ENCODE measurements at regions not wholly inside any gene's neighbourhood (a gene's known extent, or its start where the extent isn't known, plus 50 kb on each side); places are given as distances from the start of the nearest gene placed in this dataset.

DNA sequence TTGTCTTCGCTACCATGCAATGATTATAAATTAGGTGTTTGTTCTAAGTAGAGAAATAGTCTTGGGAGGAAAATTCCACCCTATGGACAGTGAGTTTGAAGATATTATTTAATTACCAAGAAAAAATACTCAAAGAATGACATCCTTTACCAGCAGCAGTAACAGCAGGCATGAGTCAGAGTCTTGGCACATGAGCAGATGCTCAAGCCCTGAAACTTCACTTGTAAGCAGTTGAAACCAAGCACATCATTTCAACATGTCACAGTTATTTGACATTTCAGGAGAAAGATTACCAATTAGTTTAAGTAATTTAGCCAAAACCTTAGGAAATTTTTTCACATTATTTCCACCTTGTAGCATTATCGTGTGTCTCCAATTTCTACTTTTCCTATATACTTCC is 99.2 kb downstream of the C12orf50 start:
- CTCF ChIA-PET: no interaction called here
- no peak for DNase-seq (ENCODE audit: extremely low spot score)
- TF ChIP-seq, protein P1, sequence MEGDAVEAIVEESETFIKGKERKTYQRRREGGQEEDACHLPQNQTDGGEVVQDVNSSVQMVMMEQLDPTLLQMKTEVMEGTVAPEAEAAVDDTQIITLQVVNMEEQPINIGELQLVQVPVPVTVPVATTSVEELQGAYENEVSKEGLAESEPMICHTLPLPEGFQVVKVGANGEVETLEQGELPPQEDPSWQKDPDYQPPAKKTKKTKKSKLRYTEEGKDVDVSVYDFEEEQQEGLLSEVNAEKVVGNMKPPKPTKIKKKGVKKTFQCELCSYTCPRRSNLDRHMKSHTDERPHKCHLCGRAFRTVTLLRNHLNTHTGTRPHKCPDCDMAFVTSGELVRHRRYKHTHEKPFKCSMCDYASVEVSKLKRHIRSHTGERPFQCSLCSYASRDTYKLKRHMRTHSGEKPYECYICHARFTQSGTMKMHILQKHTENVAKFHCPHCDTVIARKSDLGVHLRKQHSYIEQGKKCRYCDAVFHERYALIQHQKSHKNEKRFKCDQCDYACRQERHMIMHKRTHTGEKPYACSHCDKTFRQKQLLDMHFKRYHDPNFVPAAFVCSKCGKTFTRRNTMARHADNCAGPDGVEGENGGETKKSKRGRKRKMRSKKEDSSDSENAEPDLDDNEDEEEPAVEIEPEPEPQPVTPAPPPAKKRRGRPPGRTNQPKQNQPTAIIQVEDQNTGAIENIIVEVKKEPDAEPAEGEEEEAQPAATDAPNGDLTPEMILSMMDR (IDR thresholded peaks at IDR 0.05; ENCODE audit: control extremely low read depth, extremely low read depth, low read depth, missing control alignments): no peak
- POLR2A ChIA-PET: no interaction called here

DNA sequence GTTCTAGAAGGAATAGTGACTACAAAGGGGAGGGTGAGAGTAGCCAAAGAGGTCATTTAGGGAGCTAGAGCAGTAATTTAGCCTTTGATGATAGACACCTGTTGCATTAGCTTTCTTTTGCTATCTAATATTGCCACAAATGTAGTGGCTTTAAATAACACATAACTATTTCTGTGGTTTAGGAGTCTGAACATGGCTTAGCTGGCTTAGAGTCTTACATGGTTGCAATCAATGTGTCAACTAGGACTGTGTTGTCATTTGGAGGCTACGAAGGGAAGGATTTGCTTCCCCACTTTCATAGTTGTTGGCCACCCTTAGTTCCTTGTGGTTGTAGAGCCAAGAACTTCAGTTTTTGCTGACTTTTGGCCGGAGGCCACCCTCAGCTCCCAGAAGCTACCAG is 99.9 kb downstream of the C12orf50 start:
- CTCF ChIA-PET: no interaction called here

GRCh38 chr12:87928031-87928430 is 101.2 kb downstream of the C12orf50 start:
- ChIA-PET CTCF (interaction anchor here (1.0 kb wide), 1 partner anchor 16 kb away, joined by 3 read pairs; no protein-coding TSS in a partner anchor), POLR2A (no interaction called here)
- TF ChIP-seq, protein P1 (IDR thresholded peaks at IDR 0.05; ENCODE audit: control extremely low read depth, extremely low read depth, low read depth, missing control alignments): no peak
- DNase-seq (ENCODE audit: extremely low spot score): no peak

More for the DNA sequence above, 99.9 kb downstream of the C12orf50 start:
- no peak for DNase-seq (ENCODE audit: extremely low spot score)
- TF ChIP-seq, protein P1 (IDR thresholded peaks at IDR 0.05; ENCODE audit: control extremely low read depth, extremely low read depth, low read depth, missing control alignments): no peak
- POLR2A ChIA-PET: no interaction called here

DNA sequence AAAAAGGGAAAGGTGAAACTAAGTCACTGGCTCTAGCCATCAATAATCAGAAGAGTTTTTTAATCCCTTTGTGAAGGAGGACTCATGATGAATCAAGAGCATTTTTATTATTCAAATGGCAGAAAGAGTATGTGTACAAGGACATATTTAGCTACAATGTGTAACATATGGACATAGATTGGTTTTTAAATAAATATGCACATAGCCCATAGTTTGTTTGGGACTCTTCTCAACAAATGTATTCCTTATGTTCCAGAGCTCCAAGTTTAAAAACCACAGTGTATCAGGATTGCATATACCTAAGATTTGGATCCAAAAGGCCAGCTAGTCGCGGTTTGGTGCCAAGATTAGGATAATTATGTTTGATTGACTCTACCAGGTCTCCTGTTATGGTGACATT is 104.2 kb downstream of the C12orf50 start:
- CTCF ChIA-PET: no interaction called here
- POLR2A ChIA-PET: no interaction called here
- DNase-seq (ENCODE audit: extremely low spot score): no peak
- TF ChIP-seq, protein P1 (IDR thresholded peaks at IDR 0.05; ENCODE audit: control extremely low read depth, extremely low read depth, low read depth, missing control alignments): no peak

DNA sequence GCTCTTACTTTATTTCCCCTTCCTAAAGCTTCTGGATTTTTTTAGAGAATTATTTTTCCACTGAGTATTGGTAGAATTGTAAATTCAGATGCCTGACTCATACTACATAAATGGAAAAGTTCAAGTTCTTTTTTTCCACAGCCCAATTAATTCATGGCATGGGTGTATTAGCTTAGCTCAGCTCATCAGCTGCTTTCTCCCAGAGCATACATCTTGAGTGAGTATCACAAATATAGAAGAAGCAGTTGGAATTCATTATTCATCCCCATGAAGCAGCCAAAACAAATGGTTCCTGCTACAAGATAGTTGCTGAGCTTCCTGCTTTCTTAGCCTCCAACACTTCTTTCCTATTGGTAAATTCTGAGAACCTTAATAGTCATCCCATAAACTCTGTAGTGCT is 105.1 kb downstream of the C12orf50 start:
- DNase-seq (ENCODE audit: extremely low spot score): no peak
- ChIA-PET CTCF (no interaction called here), POLR2A (no interaction called here)
- TF ChIP-seq, protein P1 (IDR thresholded peaks at IDR 0.05; ENCODE audit: control extremely low read depth, extremely low read depth, low read depth, missing control alignments): no peak

GRCh38 chr12:87923361-87923760 is 105.8 kb downstream of the C12orf50 start:
- TF ChIP-seq, protein P1 (IDR thresholded peaks at IDR 0.05; ENCODE audit: control extremely low read depth, extremely low read depth, low read depth, missing control alignments): no peak
- no peak for DNase-seq (ENCODE audit: extremely low spot score)
- POLR2A ChIA-PET: no interaction called here
- CTCF ChIA-PET: interaction anchor here (0.9 kb wide), 1 partner anchor 17 kb away, joined by 5 read pairs; no protein-coding TSS in a partner anchor

DNA sequence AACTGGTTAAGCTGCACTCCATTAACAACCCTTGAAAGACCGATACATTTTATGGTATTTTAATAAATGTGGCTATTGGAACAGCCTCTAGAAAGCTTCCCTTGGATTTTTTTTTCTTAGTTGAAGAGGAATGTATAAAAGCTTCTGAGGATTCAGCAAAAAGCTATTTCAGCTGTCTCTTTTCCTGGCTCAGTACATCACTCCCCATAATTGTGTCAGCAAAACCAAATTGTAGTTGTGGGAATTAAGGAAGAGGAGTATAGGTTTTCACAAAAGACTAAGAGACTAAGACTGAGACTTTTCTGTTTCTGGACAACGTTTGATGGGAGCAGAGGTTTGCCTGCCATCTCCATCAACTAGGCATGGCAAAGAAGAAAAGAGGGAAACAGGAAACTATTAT is 106.5 kb downstream of the C12orf50 start:
- TF ChIP-seq, protein P1 (IDR thresholded peaks at IDR 0.05; ENCODE audit: control extremely low read depth, extremely low read depth, low read depth, missing control alignments): no peak
- no peak for DNase-seq (ENCODE audit: extremely low spot score)
- POLR2A ChIA-PET: no interaction called here
- CTCF ChIA-PET: interaction anchor here (0.9 kb wide), 1 partner anchor 17 kb away, joined by 5 read pairs; no protein-coding TSS in a partner anchor
